Pancreas (tissue), 10 donors: ENCODE measurements at regions not wholly inside any gene's neighbourhood (a gene's known extent, or its start where the extent isn't known, plus 50 kb on each side); places are given as distances from the start of the nearest gene placed in this dataset.

ENCODE experiments used
- ATAC-seq, 4 donors: fragments of 200-7000 bp; cut with Tn5 transposase; one replicate each; pipeline versions ENCODE4 v1.8.0 to v1.9.1; 2020; ENCODE audit warnings: mild to moderate bottlenecking in 4 of 4, moderate library complexity in 4 of 4
- DNase-seq, 6 donors: peaks; one replicate each; pipeline ENCODE4 v3.0.0-alpha.2; 2020
- FAIRE-seq: peaks from 2 replicates; lab custom pipeline; 2012; peaks lifted over from hg19 to GRCh38; lab: Jason Lieb, UNC
- H3K27ac ChIP-seq, 4 donors: fragments of 200-600 bp; sonication (generic); 1 replicate in 3 of 4; 2 replicates in 1 of 4; pipeline versions ENCODE4 v1.5.0 to v1.8.0; 2020
- H3K27me3 ChIP-seq, 4 donors: fragments of 200-600 bp; one replicate each; pipeline ENCODE4 v1.8.0; 2021
- H3K36me3 ChIP-seq, 3 donors: fragments of 200-600 bp; sonication (generic) in 1 of 3; one replicate each; pipeline versions ENCODE4 v1.5.0 to v1.8.0; 2020 to 2021
- H3K4me1 ChIP-seq, 3 donors: fragments of 200-600 bp; one replicate each; pipeline ENCODE4 v1.8.0; 2021
- H3K4me3 ChIP-seq, 4 donors: fragments of 200-600 bp; sonication (generic) in 2 of 4; one replicate each; pipeline versions ENCODE4 v1.5.0 to v1.8.0; 2020 to 2021
- H3K9me3 ChIP-seq, 4 donors: fragments of 200-600 bp; one replicate each; pipeline ENCODE4 v1.8.0; 2021
- CTCF ChIP-seq, 4 donors: fragments of 200-600 bp; sonication (generic) in 3 of 4; IDR thresholded peaks; one replicate each; pipeline versions ENCODE4 v1.5.0 to v1.8.0; 2021; ENCODE audit warnings: antibody characterized with exemption in 4 of 4
- WGBS, 2 donors: extraction: QIAGEN DNeasy Blood & Tissue Kit; methylation state at CpG; one replicate each; pipeline ENCODE4 v1.1.7; 2013; 5-methylcytosine and 5-hydroxymethylcytosine counted together
- intact Hi-C, 3 donors: fragments of 100-400 bp; cut with DNase I; formaldehyde crosslinking; loops; one replicate each; pipeline versions ENCODE4 v1.11.1 to v1.14.2; 2022
- donor health status: healthy with polysubstance abuse.
- donor health status: DM: no; HTN: no; CAD: no; lungs with moderate emphysema.
- donor health status: DM: no; HTN: no; CAD: no.
- donor health status: control.
- donor health status: control.
- donor health status: Bipolar disorder and iron deficiency.
- donor health status: DM: yes; HTN: yes; CAD: no.
- donor health status: DM: no; HTN: no; CAD: no.
- donor health status: DM: no; HTN: no; CAD: no.
- donor health status: DM: yes; HTN: yes; CAD: no.

- intact Hi-C loops, result no loop called here
- DNase-seq (no peak), ATAC-seq (no peak), FAIRE-seq (no peak)
- H3K4me3 ChIP-seq, result no peak overlapping the region
- no peaks in the 10 kb centered on the region for H3K27me3 ChIP-seq
- no peaks in the 10 kb centered on the region for H3K4me1 ChIP-seq
- H3K9me3 ChIP-seq, result no peaks in the 10 kb centered on the region
- no peaks in the 10 kb centered on the region for H3K36me3 ChIP-seq
- no peak for TF ChIP-seq CTCF (IDR thresholded peaks at IDR 0.05)
- no peak overlapping the region for H3K27ac ChIP-seq
Measured at GRCh38 chr4:101515566-101515965, 168.2 kb upstream of the PPP3CA start.

- no peak for FAIRE-seq
- no peak for ATAC-seq
- WGBS, 2 donors, result 79 to 87% methylated on average over 2 of the region's 2 CpGs
- Histone ChIP-seq H3K4me1 (no peaks in the 10 kb centered on the region), H3K4me3 (no peak overlapping the region), H3K36me3 (no peaks in the 10 kb centered on the region), H3K9me3 (no peaks in the 10 kb centered on the region), H3K27me3 (no peaks in the 10 kb centered on the region), H3K27ac (no peak overlapping the region)
- intact Hi-C loops, result no loop called here
- no peak for DNase-seq
- TF ChIP-seq CTCF (IDR thresholded peaks at IDR 0.05), result no peak
Measured at GRCh38 chr4:101515099-101515498, 167.8 kb upstream of the PPP3CA start.

- no peak for ATAC-seq
- intact Hi-C loops, result no loop called here
- Histone ChIP-seq H3K36me3 (no peaks in the 10 kb centered on the region), H3K4me1 (no peaks in the 10 kb centered on the region), H3K4me3 (no peak overlapping the region), H3K27ac (no peak overlapping the region), H3K9me3 (no peaks in the 10 kb centered on the region), H3K27me3 (no peaks in the 10 kb centered on the region)
- 68 to 81% methylated on average over 2 of the region's 2 CpGs for WGBS, 2 donors
- TF ChIP-seq CTCF (IDR thresholded peaks at IDR 0.05), result no peak
- no peak for DNase-seq
- no peak for FAIRE-seq
Measured at GRCh38 chr4:101512416-101512815, 165.1 kb upstream of the PPP3CA start.

- TF ChIP-seq CTCF (IDR thresholded peaks at IDR 0.05), result no peak
- no peaks in the 10 kb centered on the region for H3K27me3 ChIP-seq
- no peak overlapping the region for H3K27ac ChIP-seq
- H3K9me3 ChIP-seq, result no peaks in the 10 kb centered on the region
- ATAC-seq, result no peak
- DNase-seq, result no peak
- no peak for FAIRE-seq
- no peak overlapping the region for H3K4me3 ChIP-seq
- no peaks in the 10 kb centered on the region for H3K36me3 ChIP-seq
- no peaks in the 10 kb centered on the region for H3K4me1 ChIP-seq
- intact Hi-C loops, result no loop called here
Measured at GRCh38 chr4:101501421-101501820, 154.1 kb upstream of the PPP3CA start.

GRCh38 chr4:101500742-101501141 is 153.4 kb upstream of the PPP3CA start:
- Histone ChIP-seq H3K27ac (no peak overlapping the region), H3K36me3 (no peaks in the 10 kb centered on the region), H3K27me3 (no peaks in the 10 kb centered on the region), H3K9me3 (no peaks in the 10 kb centered on the region), H3K4me3 (no peak overlapping the region), H3K4me1 (no peaks in the 10 kb centered on the region)
- DNase-seq (no peak), ATAC-seq (no peak), FAIRE-seq (no peak)
- intact Hi-C loops, result no loop called here
- TF ChIP-seq CTCF (IDR thresholded peaks at IDR 0.05), result no peak
